GM12865 (cell line): ENCODE measurements at regions not wholly inside any gene's neighbourhood (a gene's known extent, or its start where the extent isn't known, plus 50 kb on each side); places are given as distances from the start of the nearest gene placed in this dataset.

Experiments
- DNase-seq: peaks from one replicate; pipeline ENCODE4 v3.0.0; 2010; ENCODE audit warnings: low read depth
- H3K4me3 ChIP-seq: 2 replicates; pipeline ENCODE4 v1.5.1; 2011; ENCODE audit warnings: mild to moderate bottlenecking, low read depth, low read length, control low read depth
- CTCF ChIP-seq: IDR thresholded peaks from 2 replicates; pipeline ENCODE4 v1.5.1; 2011; ENCODE audit warnings: low read length, control low read depth, low read depth, inconsistent platforms; ENCODE audit not compliant: insufficient read depth; ENCODE audit errors: missing control alignments

- DNase-seq: no peak
- TF ChIP-seq CTCF: no peak
- H3K4me3 ChIP-seq: no peak overlapping the region
Observed at GRCh38 chr11:39304586-39304985, 2154.9 kb downstream of the LRRC4C start.

- DNase-seq: no peak
- TF ChIP-seq CTCF: no peak
- no peak overlapping the region for H3K4me3 ChIP-seq
Observed at GRCh38 chr11:39294648-39295047, 2164.8 kb downstream of the LRRC4C start.

GRCh38 chr11:39288011-39288410 lies 2171.4 kb downstream of the LRRC4C start:
- DNase-seq: no peak
- no peak overlapping the region for H3K4me3 ChIP-seq
- TF ChIP-seq CTCF: no peak

- H3K4me3 ChIP-seq: no peak overlapping the region
- TF ChIP-seq CTCF: no peak
- no peak for DNase-seq
Observed at GRCh38 chr11:39268176-39268690, 2191.2 kb downstream of the LRRC4C start.

- TF ChIP-seq CTCF: no peak
- no peak overlapping the region for H3K4me3 ChIP-seq
Observed at GRCh38 chr11:39255648-39256047, 2203.8 kb downstream of the LRRC4C start.

GRCh38 chr11:39249566-39250365 lies 2209.7 kb downstream of the LRRC4C start:
- no peak overlapping the region for H3K4me3 ChIP-seq
- no peak for TF ChIP-seq CTCF
- DNase-seq: no peak

More at GRCh38 chr11:39255648-39256047, 2203.8 kb downstream of the LRRC4C start:
- no peak for DNase-seq
